ENCODE measurements at regions not wholly inside any gene's neighbourhood (a gene's known extent, or its start where the extent isn't known, plus 50 kb on each side); places are given as distances from the start of the nearest gene placed in this dataset.

- TF ChIP-seq CTCF (IDR thresholded peaks at IDR 0.05), result no peak
- no peak for TF ChIP-seq POLR2AphosphoS5 (IDR thresholded peaks at IDR 0.05)
- no peak for TF ChIP-seq EP300 (IDR thresholded peaks at IDR 0.05)
- no peak for TF ChIP-seq POLR2A (IDR thresholded peaks at IDR 0.05)
These were observed 97.6 kb downstream of the CD164 start for GRCh38 chr6:109284675-109285074.
